HG03097 (cell line): ENCODE measurements at regions not wholly inside any gene's neighbourhood (a gene's known extent, or its start where the extent isn't known, plus 50 kb on each side); places are given as distances from the start of the nearest gene placed in this dataset.

ENCODE experiments used
- ATAC-seq: cut with Tn5 transposase; IDR thresholded peaks from one replicate; pipeline ENCODE4 v1.9.1; 2021; ENCODE audit not compliant: unreplicated experiment, low FRiP score

GRCh38 chr5:116363780-116364179, 210.8 kb downstream of the SEMA6A start:
- no peak for ATAC-seq

GRCh38 chr5:116361979-116362577, 212.5 kb downstream of the SEMA6A start:
- ATAC-seq: no peak

- no peak for ATAC-seq
Observed at GRCh38 chr5:116361171-116361967, 213.3 kb downstream of the SEMA6A start.

- ATAC-seq: no peak
Observed at GRCh38 chr5:116360008-116360853, 214.4 kb downstream of the SEMA6A start.

- no peak for ATAC-seq
Observed at GRCh38 chr5:116359592-116359991, 215.0 kb downstream of the SEMA6A start.

- ATAC-seq: peak; percentile 98
Observed at GRCh38 chr5:116358911-116359418, 215.7 kb downstream of the SEMA6A start.

GRCh38 chr5:116358015-116358523, 216.6 kb downstream of the SEMA6A start:
- ATAC-seq: no peak

GRCh38 chr5:116355819-116356601, 218.6 kb downstream of the SEMA6A start:
- no peak for ATAC-seq

GRCh38 chr5:116354699-116355098, 219.9 kb downstream of the SEMA6A start:
- ATAC-seq: no peak

- ATAC-seq: no peak
Observed at GRCh38 chr5:116347657-116348056, 227.0 kb downstream of the SEMA6A start.

GRCh38 chr5:116343961-116344360, 230.7 kb downstream of the SEMA6A start:
- no peak for ATAC-seq
